Fibroblast of peridontal ligament (primary cell): ENCODE measurements at regions not wholly inside any gene's neighbourhood (a gene's known extent, or its start where the extent isn't known, plus 50 kb on each side); places are given as distances from the start of the nearest gene placed in this dataset.

Experiments used
- DNase-seq: peaks from one replicate; pipeline ENCODE4 v3.0.0-alpha.2; 2010; ENCODE audit errors: extremely low read depth

GRCh38 chr2:134173338-134174016 lies 80.4 kb upstream of the MGAT5 start:
- DNase-seq: no peak

GRCh38 chr2:134174711-134175110 lies 79.2 kb upstream of the MGAT5 start:
- no peak for DNase-seq

DNA sequence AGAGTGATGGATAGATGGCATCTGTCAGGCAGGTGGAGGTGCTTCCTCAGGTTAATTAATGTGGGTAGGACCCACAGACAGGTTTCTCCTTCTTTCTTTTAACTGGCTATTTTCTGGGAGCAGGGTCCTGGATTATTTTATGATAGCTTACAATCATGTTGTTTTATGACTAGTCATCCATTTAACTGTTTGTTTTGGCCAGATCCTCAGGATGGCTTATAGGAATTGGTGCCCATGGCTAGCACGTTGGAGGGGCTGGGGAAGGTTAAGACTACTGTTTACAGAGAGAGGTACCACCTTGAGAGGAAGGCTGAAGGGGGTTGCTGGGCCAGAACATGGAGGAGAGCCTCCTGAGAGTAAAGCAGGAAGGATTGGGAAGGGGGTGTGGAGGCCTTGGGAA lies 78.0 kb upstream of the MGAT5 start:
- no peak for DNase-seq

GRCh38 chr2:134177351-134177931 lies 76.4 kb upstream of the MGAT5 start:
- DNase-seq: no peak

DNA sequence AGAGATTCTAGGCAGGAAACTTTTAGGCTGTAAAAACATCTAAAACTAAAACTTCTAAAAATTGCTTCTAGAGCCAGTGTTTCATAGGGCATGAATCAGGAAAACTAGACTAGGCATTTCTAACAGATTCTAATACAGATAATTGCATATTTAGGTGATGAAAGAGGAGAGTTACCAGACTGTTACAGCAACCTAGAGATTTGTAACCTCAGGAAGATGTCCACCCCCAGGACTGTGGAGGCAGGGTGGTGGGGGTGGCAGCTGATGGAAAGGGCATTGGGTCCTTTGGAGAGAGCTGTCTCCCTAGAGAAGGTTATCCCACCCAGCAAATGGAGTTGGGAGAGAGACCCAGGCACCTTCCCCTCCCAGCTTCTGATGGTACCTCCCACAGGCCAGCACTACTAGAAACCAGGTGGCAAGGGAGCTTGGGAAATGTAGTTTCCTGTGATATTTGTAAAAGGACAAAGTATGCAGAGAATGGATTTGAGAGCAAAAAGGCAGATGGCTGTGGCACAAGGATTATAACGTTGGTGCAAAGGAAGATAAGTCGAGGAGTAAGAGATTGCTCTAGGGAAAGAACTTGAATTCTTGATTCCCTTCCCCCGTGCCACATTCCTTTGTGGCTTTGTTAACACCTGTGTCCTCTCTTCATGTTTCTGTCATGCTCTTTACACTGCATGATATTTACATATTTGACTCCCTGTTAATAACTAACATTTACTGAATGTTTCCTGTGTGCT lies 75.6 kb upstream of the MGAT5 start:
- DNase-seq: no peak

DNA sequence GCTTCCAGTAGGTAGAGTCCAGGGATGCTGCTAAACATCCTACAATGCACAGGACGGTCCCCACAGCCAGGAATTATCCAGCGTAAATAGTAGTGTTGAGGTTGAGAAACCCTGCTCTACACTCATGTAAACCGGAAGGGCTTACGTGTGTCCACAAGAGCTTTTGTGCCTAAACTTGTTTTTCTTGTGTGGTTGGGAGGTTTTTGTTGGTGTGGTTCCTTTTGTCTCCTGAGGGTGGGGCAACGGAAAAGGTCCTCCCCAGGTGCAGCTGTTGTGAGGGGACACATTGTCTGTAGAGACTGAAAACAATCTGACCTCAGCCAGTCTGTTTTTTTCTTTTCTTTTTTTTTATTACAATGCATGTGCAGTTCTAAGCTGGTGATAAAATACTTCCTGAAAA lies 72.7 kb upstream of the MGAT5 start:
- DNase-seq: no peak

DNA sequence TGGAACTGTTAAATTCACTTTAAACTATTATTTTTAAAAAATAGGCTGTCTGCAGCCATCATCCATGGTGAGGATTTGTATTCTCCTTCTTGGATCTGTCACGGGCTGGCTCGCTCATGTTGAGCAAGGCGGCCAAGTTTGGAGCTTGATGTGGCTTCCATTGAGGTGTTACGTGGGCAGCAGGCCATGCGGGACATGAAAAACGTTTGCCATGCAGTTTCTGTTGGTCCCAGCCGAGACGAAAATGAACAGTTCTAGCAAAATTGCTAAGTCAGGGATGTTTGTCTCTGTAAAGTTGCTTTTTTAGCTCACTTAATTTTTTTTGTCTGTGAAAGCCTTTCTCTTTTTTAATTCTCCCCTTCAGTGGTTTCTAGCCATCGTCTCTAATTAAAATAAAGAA lies 70.2 kb upstream of the MGAT5 start:
- DNase-seq: no peak

GRCh38 chr2:134185639-134186038 lies 68.2 kb upstream of the MGAT5 start:
- no peak for DNase-seq

DNA sequence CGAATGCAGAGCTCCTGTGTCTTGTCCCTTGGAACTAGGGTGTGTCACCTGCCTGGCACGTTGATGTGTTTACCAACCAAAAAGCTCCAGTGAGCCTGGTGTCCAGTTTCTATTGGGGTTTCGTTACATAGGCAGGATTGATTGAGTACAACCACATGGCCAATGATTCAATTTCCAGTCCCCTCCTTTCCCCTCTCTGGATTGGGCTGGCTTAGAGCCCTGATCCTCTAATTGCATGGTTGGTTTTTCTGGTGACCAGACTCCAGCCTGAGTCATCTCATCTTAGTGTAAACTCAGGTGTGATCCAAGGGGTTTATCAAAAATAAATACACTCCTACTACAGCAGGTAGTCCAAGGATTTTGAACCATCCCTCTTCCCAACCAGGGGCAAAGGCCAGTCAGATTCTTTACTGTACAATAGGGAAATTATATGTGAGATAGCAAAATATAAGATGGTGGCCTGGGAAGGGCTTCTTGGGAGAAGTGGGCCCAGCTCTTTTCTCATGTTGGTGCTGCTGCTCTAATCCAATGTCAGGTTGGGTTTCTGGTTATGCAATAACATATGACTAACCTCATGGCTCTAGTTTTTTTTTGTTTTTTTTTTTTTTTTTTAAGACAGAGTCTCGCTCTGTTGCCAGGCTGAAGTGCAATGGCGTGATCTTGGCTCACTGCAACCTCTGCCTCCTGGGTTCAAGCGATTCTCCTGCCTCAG lies 64.7 kb upstream of the MGAT5 start:
- DNase-seq: peak; percentile 70

- DNase-seq: no peak
Observed at GRCh38 chr2:134190062-134190806, 63.6 kb upstream of the MGAT5 start.

DNA sequence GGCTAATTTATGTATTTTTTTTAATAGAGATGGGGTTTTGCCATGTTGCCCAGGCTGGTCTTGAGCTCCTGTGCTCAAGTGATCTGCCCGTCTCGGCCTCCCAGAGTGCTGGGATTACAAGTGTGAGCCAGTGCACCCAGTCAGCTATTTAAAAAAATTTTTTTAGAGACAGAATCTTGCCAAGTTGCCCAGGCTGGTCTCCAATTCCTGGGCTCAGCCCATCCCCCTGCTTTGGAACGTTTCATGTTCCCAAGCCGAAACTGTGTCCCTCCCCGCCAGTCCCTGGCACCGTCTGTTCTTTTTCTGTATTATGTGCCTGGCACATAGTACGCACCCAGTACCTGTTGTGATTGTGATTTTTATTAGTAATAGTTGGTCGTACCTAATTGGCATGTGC lies 63.1 kb upstream of the MGAT5 start:
- no peak for DNase-seq

- no peak for DNase-seq
Observed at GRCh38 chr2:134191835-134192234, 62.0 kb upstream of the MGAT5 start.

DNA sequence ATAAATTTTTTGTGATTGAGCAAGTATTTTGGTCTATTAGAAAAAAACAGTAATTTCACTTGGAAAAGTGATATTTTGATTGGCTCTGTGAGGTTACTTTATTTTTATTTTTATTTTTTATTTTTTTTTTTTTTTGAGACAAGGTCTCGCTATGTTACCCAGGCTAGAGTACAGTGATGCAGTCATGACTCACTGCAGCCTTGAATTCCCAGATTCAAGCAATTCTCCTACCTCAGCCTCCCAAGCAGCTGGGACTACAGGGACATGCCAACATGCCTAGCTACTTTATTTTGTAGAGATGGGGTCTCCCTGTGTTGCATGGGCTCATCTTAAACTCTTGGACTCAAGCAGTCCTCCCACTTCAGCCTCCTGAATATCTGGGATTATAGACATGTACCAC lies 60.9 kb upstream of the MGAT5 start:
- peak; percentile 52 for DNase-seq

DNA sequence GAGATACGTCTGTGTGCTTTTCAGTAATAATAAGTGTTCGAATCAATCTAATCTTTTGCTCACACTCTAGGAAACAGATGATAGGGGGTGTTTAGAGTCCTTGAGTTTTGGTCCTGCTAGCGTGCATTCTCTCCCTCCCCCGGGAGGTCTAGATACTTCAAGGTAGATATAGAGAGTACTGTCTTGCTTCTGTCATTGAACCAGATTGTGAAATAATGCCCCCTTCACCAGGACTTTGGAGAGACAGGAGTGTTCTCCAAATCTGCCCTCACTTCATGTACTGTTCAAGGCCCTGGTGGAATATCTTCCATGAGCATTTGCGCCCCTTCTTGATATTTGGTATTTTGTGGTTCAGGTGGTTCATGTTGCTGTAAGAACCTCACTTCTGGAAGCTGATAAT lies 59.4 kb upstream of the MGAT5 start:
- DNase-seq: no peak

GRCh38 chr2:134195341-134195740 lies 58.5 kb upstream of the MGAT5 start:
- no peak for DNase-seq

DNA sequence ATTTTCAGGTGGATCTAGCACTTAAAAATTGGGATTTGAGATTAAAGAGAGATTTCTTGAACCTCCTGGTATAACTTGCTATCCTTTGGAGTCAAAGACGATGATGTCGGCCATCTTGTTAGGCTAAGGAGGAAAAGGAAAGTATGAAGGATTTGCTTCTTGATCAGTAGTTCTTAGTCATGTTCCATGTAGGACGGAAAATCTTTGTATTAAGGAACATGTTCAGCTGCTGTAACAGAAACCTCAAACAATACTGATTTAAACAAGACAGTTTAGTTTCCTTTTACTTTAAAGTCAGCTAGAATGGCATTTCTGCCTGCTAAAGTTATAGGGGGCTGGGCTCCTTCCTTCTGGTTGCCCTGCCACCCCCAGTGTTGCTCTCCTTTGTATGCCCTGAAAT lies 56.4 kb upstream of the MGAT5 start:
- DNase-seq: no peak

DNA sequence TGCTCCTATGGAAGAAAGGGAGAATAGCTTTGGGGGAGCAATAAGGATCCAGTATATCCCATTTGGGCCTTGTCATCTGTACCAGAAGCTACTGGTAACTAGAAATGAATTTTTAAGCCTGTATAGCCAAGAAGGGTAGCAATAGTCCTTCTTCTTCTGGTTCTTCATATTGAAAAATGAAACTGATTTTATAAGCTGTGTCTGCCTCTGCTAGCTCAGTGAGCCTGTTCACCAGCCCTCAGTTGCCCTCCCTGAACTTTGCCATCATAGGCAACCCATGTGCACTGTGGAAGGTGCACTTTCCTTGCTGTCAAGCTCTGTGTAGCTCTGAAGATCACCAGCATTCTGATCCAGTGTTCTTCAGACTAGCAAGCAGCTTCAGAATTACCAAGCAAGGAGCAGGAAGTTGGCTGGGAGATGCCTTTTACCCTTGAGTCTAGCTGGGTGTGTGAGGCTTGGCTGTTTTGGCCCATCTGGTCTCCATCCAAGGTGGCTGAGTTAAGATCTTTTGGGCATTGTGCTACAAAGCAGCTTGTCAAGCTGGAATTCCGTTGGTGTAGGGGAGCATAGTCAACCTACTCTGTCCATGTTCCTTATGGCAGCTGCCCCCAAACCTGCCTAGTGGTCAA lies 55.8 kb upstream of the MGAT5 start:
- DNase-seq: no peak

GRCh38 chr2:134199123-134199522 lies 54.7 kb upstream of the MGAT5 start:
- no peak for DNase-seq

DNA sequence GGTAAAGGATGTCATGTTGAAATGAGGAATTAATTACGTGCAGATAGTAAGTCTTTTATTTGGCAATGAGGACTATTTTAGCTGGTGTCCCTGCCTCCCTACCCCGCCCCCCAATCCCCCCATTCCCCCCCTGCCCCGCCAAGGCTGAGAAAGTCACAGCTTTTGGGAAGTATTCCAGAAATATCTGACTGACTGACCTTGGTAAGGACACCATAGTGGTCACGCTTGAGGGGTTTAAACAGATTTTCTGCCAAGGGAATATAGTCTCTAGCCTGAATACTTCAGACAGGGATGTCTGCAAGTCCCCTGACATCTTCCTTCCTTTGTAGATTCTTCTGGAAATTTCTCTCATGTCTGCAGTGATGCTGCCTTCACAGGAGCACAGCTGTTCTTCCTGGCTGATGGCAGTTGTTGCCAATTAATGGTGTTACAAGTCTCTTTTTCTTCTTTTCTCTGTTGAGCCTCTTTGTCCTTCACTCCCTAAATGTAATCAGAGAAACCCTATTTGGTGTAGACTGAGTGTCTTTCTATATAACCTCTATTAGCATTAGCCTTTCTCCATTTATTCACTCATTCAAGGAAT lies 53.7 kb upstream of the MGAT5 start:
- no peak for DNase-seq

- no peak for DNase-seq
Observed at GRCh38 chr2:134201533-134201932, 52.3 kb upstream of the MGAT5 start.

GRCh38 chr2:134202371-134202770 lies 51.5 kb upstream of the MGAT5 start:
- no peak for DNase-seq
